Coronary artery (tissue), 2 donors: ENCODE measurements at regions not wholly inside any gene's neighbourhood (a gene's known extent, or its start where the extent isn't known, plus 50 kb on each side); places are given as distances from the start of the nearest gene placed in this dataset.
"Not testable (repeated sequence)": the region's sequence is repeated elsewhere in the genome, so short reads cannot be mapped to it uniquely, and the experiment has no call there.

Experiments
- DNase-seq: peaks from one replicate; pipeline ENCODE4 v3.0.0-alpha.2; 2017; ENCODE audit warnings: low spot score
- H3K27ac ChIP-seq, 2 donors: fragments of 200-600 bp; sonication (generic); one replicate each; pipeline ENCODE4 v1.5.1; 2016 to 2019
- H3K4me3 ChIP-seq: fragments of 200-600 bp; sonication (generic); 2 replicates; pipeline ENCODE4 v1.5.1; 2016; ENCODE audit warnings: mild to moderate bottlenecking, moderate library complexity
- TF ChIP-seq, protein P1 (sequence below): fragments of 200-600 bp; sonication (generic); IDR thresholded peaks from one replicate; pipeline ENCODE4 v1.5.1; 2019; ENCODE audit warnings: antibody characterized with exemption

DNA sequence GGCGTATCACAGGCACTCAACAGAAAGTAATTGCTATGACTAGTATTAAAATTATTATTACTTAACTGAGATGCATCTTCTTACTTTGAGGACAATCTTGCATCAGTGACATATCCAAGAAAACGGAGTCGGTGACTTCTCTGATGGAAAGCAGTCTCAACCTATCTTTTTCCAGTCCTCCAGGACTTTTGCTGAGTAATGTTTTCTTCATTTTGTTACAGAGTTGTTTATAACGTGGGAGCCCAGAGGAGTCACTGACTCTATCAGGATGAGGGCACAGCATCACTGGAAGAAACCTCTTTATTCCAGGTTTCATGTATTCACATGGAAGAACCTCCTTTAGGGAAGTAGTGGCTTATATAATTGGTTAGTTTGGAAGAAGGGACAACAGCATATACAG, 51.5 kb upstream of the MELK start:
- TF ChIP-seq, protein P1, sequence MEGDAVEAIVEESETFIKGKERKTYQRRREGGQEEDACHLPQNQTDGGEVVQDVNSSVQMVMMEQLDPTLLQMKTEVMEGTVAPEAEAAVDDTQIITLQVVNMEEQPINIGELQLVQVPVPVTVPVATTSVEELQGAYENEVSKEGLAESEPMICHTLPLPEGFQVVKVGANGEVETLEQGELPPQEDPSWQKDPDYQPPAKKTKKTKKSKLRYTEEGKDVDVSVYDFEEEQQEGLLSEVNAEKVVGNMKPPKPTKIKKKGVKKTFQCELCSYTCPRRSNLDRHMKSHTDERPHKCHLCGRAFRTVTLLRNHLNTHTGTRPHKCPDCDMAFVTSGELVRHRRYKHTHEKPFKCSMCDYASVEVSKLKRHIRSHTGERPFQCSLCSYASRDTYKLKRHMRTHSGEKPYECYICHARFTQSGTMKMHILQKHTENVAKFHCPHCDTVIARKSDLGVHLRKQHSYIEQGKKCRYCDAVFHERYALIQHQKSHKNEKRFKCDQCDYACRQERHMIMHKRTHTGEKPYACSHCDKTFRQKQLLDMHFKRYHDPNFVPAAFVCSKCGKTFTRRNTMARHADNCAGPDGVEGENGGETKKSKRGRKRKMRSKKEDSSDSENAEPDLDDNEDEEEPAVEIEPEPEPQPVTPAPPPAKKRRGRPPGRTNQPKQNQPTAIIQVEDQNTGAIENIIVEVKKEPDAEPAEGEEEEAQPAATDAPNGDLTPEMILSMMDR = no peak
- DNase-seq = no peak
- Histone ChIP-seq H3K27ac (no peak overlapping the region), H3K4me3 (no peak overlapping the region)

GRCh38 chr9:36517131-36517530, 55.6 kb upstream of the MELK start:
- no peak for DNase-seq
- H3K4me3 ChIP-seq = no peak overlapping the region
- TF ChIP-seq, protein P1 = no peak
- H3K27ac ChIP-seq = no peak overlapping the region

DNA sequence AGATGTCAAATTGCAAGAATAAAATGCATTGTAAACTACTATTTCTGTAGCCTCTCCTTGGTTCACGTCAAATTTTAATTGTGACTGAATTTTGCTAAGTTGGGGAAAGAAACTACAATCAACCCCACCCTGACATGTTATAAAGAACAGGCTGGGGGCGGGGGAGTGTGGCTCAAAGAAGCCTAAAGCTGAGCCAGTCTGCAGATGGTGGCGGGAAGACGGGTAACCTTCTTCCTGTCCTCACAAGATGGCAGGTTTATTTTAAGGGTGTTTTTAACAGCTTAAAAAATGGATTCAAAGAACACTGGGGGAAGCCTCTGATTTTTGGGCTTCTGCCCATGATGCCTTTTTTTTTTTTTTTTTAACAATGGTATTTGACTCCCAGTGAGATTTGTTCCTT, 68.5 kb upstream of the MELK start:
- H3K4me3 ChIP-seq = no peak overlapping the region
- TF ChIP-seq, protein P1 = no peak
- DNase-seq = no peak
- H3K27ac ChIP-seq = no peak overlapping the region

DNA sequence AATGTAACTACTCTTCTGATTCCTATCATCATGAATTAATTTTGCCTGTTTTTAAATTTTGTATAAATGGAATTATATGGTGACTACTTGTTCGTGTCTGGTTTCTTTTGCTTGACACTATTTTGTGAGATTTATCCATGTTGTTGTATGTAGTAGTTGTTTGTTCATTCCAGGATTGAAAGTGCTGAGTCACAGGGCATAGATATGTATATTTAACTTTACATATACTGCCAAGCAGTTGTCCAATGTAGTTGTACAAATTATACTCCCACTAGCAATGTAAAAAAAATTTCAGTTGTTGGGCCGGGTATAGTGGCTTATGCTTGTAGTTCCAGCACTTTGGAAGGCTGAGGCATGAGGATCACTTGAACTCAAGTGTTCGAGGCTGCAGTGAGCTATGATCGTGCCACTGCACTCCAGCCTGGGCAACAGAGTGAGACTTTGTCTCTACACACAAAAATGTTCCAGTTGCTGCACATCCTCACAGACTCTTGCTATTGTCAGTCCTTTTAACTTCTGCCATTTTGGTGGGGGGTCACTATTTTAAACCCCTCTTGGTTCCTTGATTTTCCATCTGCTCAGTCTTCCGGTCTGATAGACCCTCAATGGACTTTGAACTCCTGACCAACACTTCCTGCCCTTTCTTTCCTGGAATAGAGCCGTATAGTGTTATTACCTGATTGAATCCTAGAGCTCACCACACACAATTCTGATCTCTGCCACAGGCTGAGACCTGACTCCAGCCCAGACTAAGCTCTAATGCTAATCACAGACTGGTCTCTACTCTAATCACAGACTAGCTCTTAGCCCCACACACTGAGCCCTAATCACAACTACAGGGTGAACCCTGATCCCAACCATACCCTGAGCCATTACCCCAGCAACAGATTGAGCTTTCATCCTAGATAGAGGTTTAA, 69.3 kb upstream of the MELK start:
- no peak for DNase-seq
- TF ChIP-seq, protein P1 = no peak
- Histone ChIP-seq H3K4me3 (no peak overlapping the region), H3K27ac (no peak overlapping the region)

- H3K27ac ChIP-seq = no peak overlapping the region
- H3K4me3 ChIP-seq = no peak overlapping the region
- TF ChIP-seq, protein P1 = no peak
- DNase-seq = no peak
These were observed 71.0 kb upstream of the MELK start for GRCh38 chr9:36501727-36502126.

DNA sequence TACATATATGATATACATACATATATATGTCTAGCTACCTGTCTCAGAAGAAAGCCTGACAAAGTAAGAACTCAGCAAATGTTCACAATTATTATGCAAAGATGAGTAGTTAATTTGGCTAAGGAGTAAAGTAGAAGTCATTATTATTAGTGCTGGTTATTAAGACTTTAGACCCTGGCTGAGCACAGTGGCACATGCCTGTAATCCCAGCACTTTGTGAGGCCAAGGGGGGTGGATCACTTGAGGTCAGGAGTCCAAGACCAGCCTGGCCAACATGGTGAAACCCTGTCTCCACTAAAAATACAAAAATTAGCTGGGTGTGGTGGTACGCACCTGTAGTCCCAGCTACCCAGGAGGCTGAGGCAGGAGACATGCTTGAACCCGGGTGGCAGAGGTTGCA, 71.8 kb upstream of the MELK start:
- not testable (repeated sequence) for H3K4me3 ChIP-seq, H3K27ac ChIP-seq, DNase-seq

DNA sequence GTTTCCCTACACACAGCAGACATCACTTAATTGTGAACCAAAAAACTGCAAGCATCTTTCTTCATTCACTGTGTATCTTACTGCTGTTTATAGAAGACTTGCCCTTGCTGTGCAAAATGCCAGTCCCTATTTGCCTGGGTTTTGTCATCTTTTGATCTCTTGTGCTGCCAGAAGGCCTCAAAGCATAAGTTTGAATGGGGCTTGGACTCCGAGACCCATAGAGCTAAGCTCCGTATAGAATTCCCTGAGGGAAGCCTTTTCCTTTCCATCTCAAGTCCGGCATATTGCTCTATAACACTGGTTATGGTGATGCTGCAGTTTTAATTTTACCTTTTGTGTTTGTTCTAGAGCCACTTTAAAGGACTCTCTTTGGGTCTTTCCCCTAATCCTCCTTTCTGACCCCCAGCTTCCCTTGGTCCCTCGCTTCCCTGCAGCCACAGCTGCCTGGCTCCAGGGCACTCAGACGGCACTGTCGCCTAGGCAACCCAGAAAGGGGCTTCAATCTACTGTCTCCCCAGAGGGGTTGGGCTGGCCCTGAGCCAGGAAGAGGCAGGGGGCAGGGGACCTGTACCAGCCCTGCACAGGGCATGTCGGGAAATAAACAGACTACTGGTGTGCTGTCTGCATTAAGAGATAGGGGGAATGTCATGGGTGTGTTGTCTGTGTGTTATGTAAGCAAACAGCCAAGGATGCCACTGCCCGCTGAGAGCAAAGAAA, 73.4 kb upstream of the MELK start:
- H3K27ac ChIP-seq = no peak overlapping the region
- no peak overlapping the region for H3K4me3 ChIP-seq
- DNase-seq = no peak
- TF ChIP-seq, protein P1 = no peak

DNA sequence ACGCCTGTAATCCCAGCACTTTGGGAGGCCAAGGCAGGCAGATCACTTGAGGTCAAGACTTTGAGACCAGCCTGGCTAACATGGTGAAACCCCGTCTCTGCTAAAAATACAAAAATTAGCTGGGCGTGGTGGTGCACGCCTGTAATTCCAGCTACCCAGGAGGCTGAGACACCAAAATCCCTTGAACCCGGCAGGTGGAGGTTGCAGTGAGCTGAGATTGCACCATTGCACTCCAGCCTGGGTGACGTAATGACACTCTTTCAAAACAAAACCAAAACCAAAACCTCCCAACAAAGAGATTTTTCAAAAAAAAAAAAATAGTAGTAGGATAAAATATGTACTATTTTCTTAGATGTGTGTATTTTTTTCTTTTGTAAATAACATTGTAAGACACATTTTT, 79.1 kb upstream of the MELK start:
- DNase-seq, H3K27ac ChIP-seq, H3K4me3 ChIP-seq: not testable (repeated sequence)
